ENCODE measurements at regions not wholly inside any gene's neighbourhood (a gene's known extent, or its start where the extent isn't known, plus 50 kb on each side); places are given as distances from the start of the nearest gene placed in this dataset.

DNA sequence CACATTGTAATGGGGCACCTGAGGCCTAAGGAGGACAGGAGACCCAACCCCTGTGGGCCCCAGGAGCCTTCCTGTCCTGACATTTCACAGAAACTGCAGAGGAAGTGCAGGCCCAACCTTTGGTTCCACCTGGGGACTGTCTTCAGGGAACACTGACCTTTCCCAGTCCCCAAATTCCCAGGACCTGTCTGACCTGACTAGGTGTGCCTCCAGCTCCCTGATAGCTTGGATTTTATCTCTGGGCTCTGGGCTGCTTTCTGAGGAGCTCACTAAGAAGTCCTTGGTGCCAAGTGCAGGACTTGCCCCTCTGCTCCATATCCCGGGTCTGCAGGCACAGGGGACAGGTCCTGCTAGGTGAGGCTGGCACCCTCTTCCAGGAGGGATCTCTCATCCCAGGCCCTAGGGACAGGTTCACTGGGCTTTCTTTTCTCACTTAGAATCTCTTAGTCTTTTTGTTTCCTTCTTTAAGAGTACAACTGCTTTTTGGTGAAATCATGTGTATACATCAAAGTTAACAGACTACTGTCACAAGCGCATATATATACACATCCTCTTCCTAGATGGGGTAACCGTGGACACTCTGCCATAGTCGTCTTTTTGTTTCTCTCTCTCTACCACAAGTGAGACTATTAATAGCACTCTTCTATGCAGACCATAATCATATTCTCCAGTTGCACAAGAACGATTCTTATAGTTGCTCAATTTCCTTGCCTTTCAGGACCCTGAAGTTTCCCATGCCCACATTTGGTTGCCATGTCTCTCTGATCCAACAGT, 72.0 kb upstream of the IGLL5 start:
- TF ChIP-seq CTCF (IDR thresholded peaks at IDR 0.05) (no peak), POLR2A (IDR thresholded peaks at IDR 0.05) (no peak)
- Histone ChIP-seq H3K36me3 (replicated peaks in 1 of 2; ENCODE audit: insufficient read depth in 1 of 2, low read depth in 2 of 2) (no peaks in the 10 kb centered on the region), H3K4me3 (no peak overlapping the region), H3K27ac (no peak overlapping the region), H3K4me1 (no peaks in the 10 kb centered on the region), H3K27me3 (no peaks in the 10 kb centered on the region), H3K9me3 (no peaks in the 10 kb centered on the region)
- intact Hi-C loops (cut with DNase I), result no loop called here
- DNase-seq, result no peak
- 48 to 59% methylated on average over 5 of the region's 5 CpGs for WGBS, 2 donors
- ATAC-seq, result no peak

GRCh38 chr22:22816171-22816514, 71.5 kb upstream of the IGLL5 start:
- 60 to 77% methylated on average over 6 of the region's 6 CpGs for WGBS, 2 donors
- intact Hi-C loops (cut with DNase I), result no loop called here
- Histone ChIP-seq H3K9me3 (no peaks in the 10 kb centered on the region), H3K27me3 (no peaks in the 10 kb centered on the region), H3K27ac (no peak overlapping the region), H3K4me3 (no peak overlapping the region), H3K36me3 (replicated peaks in 1 of 2; ENCODE audit: insufficient read depth in 1 of 2, low read depth in 2 of 2) (no peaks in the 10 kb centered on the region), H3K4me1 (no peaks in the 10 kb centered on the region)
- DNase-seq, result no peak
- ATAC-seq, result no peak
- no peak for TF ChIP-seq POLR2A (IDR thresholded peaks at IDR 0.05)
- TF ChIP-seq CTCF (IDR thresholded peaks at IDR 0.05), result no peak

DNA sequence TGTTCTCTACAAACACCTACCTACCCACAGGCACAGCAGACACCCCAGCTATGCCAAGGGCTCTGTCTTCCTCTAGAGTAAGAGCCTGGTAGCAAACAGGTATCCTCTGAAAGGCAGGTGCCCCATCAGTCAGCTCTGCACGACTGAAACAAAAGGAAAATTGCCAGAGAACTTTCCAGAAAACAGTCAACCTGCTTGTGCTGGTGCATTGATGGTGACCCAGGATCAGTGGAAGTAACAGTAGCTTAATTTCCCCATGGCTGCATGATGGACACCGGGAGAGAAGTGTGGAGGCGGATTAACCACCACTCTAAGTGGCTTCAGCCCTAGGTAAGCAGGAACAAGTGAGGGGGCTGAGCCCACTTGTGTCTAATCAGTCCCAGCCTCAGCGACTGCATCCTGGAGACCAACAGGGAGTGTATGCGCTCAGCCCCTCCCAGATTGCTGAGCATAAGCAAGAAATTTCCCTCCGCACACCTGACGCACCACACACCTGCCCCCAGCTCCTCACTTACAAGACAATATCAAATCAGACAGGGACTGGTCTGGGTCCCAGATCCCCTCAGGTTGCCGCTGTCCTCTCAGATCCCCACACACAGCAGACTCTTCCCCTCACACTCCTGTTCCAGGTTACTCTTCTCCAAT, 70.7 kb upstream of the IGLL5 start:
- Histone ChIP-seq H3K27ac (no peak overlapping the region), H3K36me3 (replicated peaks in 1 of 2; ENCODE audit: insufficient read depth in 1 of 2, low read depth in 2 of 2) (no peaks in the 10 kb centered on the region), H3K27me3 (no peaks in the 10 kb centered on the region), H3K4me3 (no peak overlapping the region), H3K4me1 (no peaks in the 10 kb centered on the region), H3K9me3 (no peaks in the 10 kb centered on the region)
- TF ChIP-seq CTCF (IDR thresholded peaks at IDR 0.05), result no peak
- no peak for TF ChIP-seq POLR2A (IDR thresholded peaks at IDR 0.05)
- WGBS, 2 donors, result 62 to 69% methylated on average over 8 of the region's 8 CpGs
- intact Hi-C loops (cut with DNase I), result no loop called here
- ATAC-seq, result no peak
- DNase-seq, result no peak

GRCh38 chr22:22817468-22818201, 70.0 kb upstream of the IGLL5 start:
- H3K27me3 ChIP-seq, result no peaks in the 10 kb centered on the region
- 17 to 30% methylated on average over 5 of the region's 5 CpGs for WGBS, 2 donors
- H3K9me3 ChIP-seq, result no peaks in the 10 kb centered on the region
- no peak overlapping the region for H3K27ac ChIP-seq
- ATAC-seq (no peak), DNase-seq (no peak)
- TF ChIP-seq CTCF (IDR thresholded peaks at IDR 0.05) (no peak), POLR2A (IDR thresholded peaks at IDR 0.05) (no peak)
- no peaks in the 10 kb centered on the region for H3K36me3 ChIP-seq (replicated peaks in 1 of 2; ENCODE audit: insufficient read depth in 1 of 2, low read depth in 2 of 2)
- intact Hi-C loops (cut with DNase I), result no loop called here
- H3K4me1 ChIP-seq, result no peaks in the 10 kb centered on the region
- H3K4me3 ChIP-seq, result no peak overlapping the region
